Stomach (tissue), 8 donors: ENCODE measurements at regions not wholly inside any gene's neighbourhood (a gene's known extent, or its start where the extent isn't known, plus 50 kb on each side); places are given as distances from the start of the nearest gene placed in this dataset.

Experiments
- DNase-seq, 2 donors: peaks; one replicate each; pipeline versions ENCODE4 v3.0.0 to v3.0.0-alpha.2; 2013 to 2019
- H3K27ac ChIP-seq, 5 donors: fragments of 200-600 bp in 4 of 5; sonication (generic) in 4 of 5; one replicate each; pipeline ENCODE4 v1.5.1; 2013 to 2019; ENCODE audit warnings: mild to moderate bottlenecking in 1 of 5, moderate library complexity in 1 of 5
- H3K27me3 ChIP-seq, 3 donors: fragments of 200-600 bp; sonication (generic); one replicate each; pipeline ENCODE4 v1.5.1; 2017 to 2019; ENCODE audit warnings: mixed run types in 1 of 3
- H3K36me3 ChIP-seq, 4 donors: fragments of 200-600 bp; sonication (generic); 1 replicate in 3 of 4; 2 replicates in 1 of 4; pipeline ENCODE4 v1.5.1; 2016 to 2019
- H3K4me1 ChIP-seq, 4 donors: fragments of 200-600 bp; sonication (generic); one replicate each; pipeline ENCODE4 v1.5.1; 2016 to 2019
- H3K4me3 ChIP-seq, 4 donors: fragments of 200-600 bp; sonication (generic) in 3 of 4; one replicate each; pipeline ENCODE4 v1.5.1; 2016 to 2019; ENCODE audit warnings: mild to moderate bottlenecking in 1 of 4
- H3K9me3 ChIP-seq, 4 donors: fragments of 200-600 bp; sonication (generic); one replicate each; pipeline ENCODE4 v1.5.1; 2016 to 2019
- CTCF ChIP-seq, 7 experiments: fragments of 450-650 bp in 4 of 7; fragments of 200-600 bp in 3 of 7; sonication (generic) in 3 of 7; IDR thresholded peaks; one replicate each; pipeline ENCODE4 v1.5.1; 2016 to 2019; ENCODE audit warnings: antibody characterized with exemption in 7 of 7, control low read depth in 2 of 7, mild to moderate bottlenecking in 1 of 7
- EP300 ChIP-seq: sonication (generic); formaldehyde crosslinking; IDR thresholded peaks from one replicate; pipeline ENCODE4 v1.6.1; 2017; ENCODE audit warnings: antibody characterized with exemption
- POLR2A ChIP-seq, 4 donors: fragments of 450-650 bp; IDR thresholded peaks; one replicate each; pipeline ENCODE4 v1.6.1; 2016; ENCODE audit warnings: antibody characterized with exemption in 4 of 4, control low read depth in 2 of 4, mild to moderate bottlenecking in 1 of 4, moderate library complexity in 1 of 4
- POLR2AphosphoS5 ChIP-seq, 3 donors: sonication (generic); formaldehyde crosslinking; IDR thresholded peaks; one replicate each; pipeline ENCODE4 v1.6.1; 2016; ENCODE audit warnings: antibody characterized with exemption in 3 of 3
- WGBS, 5 donors: extraction: QIAGEN DNeasy Blood & Tissue Kit in 3 of 5; methylation state at CpG; one replicate each; pipeline versions ENCODE4 v1.1.5 to v1.1.7; 2013 to 2018; 5-methylcytosine and 5-hydroxymethylcytosine counted together
- intact Hi-C: fragments of 100-400 bp; cut with DNase I; formaldehyde crosslinking; loops from one replicate; pipeline ENCODE4 v1.15.1; 2023; ENCODE audit warnings: low total_unique reads
- donor health status: healthy with polysubstance abuse.
- donor health status: Bipolar disorder and iron deficiency.
- donor health status: healthy.

- no peak for TF ChIP-seq EP300
- no peak for TF ChIP-seq POLR2AphosphoS5 (IDR thresholded peaks at IDR 0.05)
- TF ChIP-seq POLR2A (IDR thresholded peaks at IDR 0.05) = no peak
- TF ChIP-seq CTCF (IDR thresholded peaks at IDR 0.05) = no peak
- DNase-seq = no peak
- Histone ChIP-seq H3K27me3 (peaks cover 0 to under 1% (median 0%) of the 10 kb centered on the region in 3 donors), H3K4me3 (no peak overlapping the region), H3K27ac (no peak overlapping the region), H3K9me3 (no peaks in the 10 kb centered on the region), H3K36me3 (no peaks in the 10 kb centered on the region), H3K4me1 (no peaks in the 10 kb centered on the region)
- 86 to 89% (median 87%) methylated on average over 7 of the region's 7 CpGs for WGBS, 5 donors
- intact Hi-C loops = no loop called here
Measured at GRCh38 chr3:127478922-127479321, 111.6 kb downstream of the TPRA1 start.

- peaks cover 0 to 6% (median 0%) of the 10 kb centered on the region in 3 donors for H3K27me3 ChIP-seq
- no peak for DNase-seq
- 85 to 91% (median 86%) methylated on average over 8 of the region's 8 CpGs for WGBS, 5 donors
- H3K36me3 ChIP-seq = no peaks in the 10 kb centered on the region
- intact Hi-C loops = no loop called here
- H3K9me3 ChIP-seq = no peaks in the 10 kb centered on the region
- TF ChIP-seq POLR2AphosphoS5 (IDR thresholded peaks at IDR 0.05) = no peak
- H3K4me3 ChIP-seq = no peak overlapping the region
- no peak overlapping the region for H3K27ac ChIP-seq
- no peaks in the 10 kb centered on the region for H3K4me1 ChIP-seq
Measured at GRCh38 chr3:127477396-127477795, 113.1 kb downstream of the TPRA1 start.

GRCh38 chr3:127476936-127477335 lies 113.6 kb downstream of the TPRA1 start:
- Histone ChIP-seq H3K27ac (no peak overlapping the region), H3K9me3 (no peaks in the 10 kb centered on the region), H3K4me1 (no peaks in the 10 kb centered on the region), H3K36me3 (no peaks in the 10 kb centered on the region), H3K4me3 (no peak overlapping the region), H3K27me3 (peaks cover 0 to 6% (median 0%) of the 10 kb centered on the region in 3 donors)
- TF ChIP-seq EP300 (no peak), POLR2AphosphoS5 (IDR thresholded peaks at IDR 0.05) (no peak), CTCF (IDR thresholded peaks at IDR 0.05) (no peak), POLR2A (IDR thresholded peaks at IDR 0.05) (no peak)
- intact Hi-C loops = no loop called here
- 80 to 88% (median 86%) methylated on average over 12 of the region's 12 CpGs for WGBS, 5 donors
- no peak for DNase-seq

GRCh38 chr3:127475975-127476705 lies 114.4 kb downstream of the TPRA1 start:
- TF ChIP-seq POLR2A (IDR thresholded peaks at IDR 0.05) (no peak), EP300 (no peak), CTCF (IDR thresholded peaks at IDR 0.05) (no peak), POLR2AphosphoS5 (IDR thresholded peaks at IDR 0.05) (no peak)
- intact Hi-C loops = no loop called here
- DNase-seq = no peak
- H3K4me3 ChIP-seq = no peak overlapping the region
- H3K36me3 ChIP-seq = no peaks in the 10 kb centered on the region
- no peaks in the 10 kb centered on the region for H3K4me1 ChIP-seq
- peaks cover 0 to 6% (median 0%) of the 10 kb centered on the region in 3 donors for H3K27me3 ChIP-seq
- 79 to 89% (median 82%) methylated on average over 6 of the region's 6 CpGs for WGBS, 5 donors
- no peaks in the 10 kb centered on the region for H3K9me3 ChIP-seq
- H3K27ac ChIP-seq = no peak overlapping the region

GRCh38 chr3:127475391-127475790 lies 115.1 kb downstream of the TPRA1 start:
- no peaks in the 10 kb centered on the region for H3K4me1 ChIP-seq
- H3K27ac ChIP-seq = no peak overlapping the region
- TF ChIP-seq POLR2A (IDR thresholded peaks at IDR 0.05) (no peak), CTCF (IDR thresholded peaks at IDR 0.05) (no peak), POLR2AphosphoS5 (IDR thresholded peaks at IDR 0.05) (no peak), EP300 (no peak)
- H3K4me3 ChIP-seq = no peak overlapping the region
- peaks cover 0 to 6% (median 0%) of the 10 kb centered on the region in 3 donors for H3K27me3 ChIP-seq
- H3K9me3 ChIP-seq = no peaks in the 10 kb centered on the region
- H3K36me3 ChIP-seq = no peaks in the 10 kb centered on the region
- intact Hi-C loops = no loop called here
- WGBS, 5 donors = 60 to 81% (median 70%) methylated on average over 7 of the region's 7 CpGs
- no peak for DNase-seq
